NB4 (cell line): ENCODE measurements at regions not wholly inside any gene's neighbourhood (a gene's known extent, or its start where the extent isn't known, plus 50 kb on each side); places are given as distances from the start of the nearest gene placed in this dataset.

Source experiments
- DNase-seq: peaks from one replicate; pipeline ENCODE4 v3.0.0; 2010; ENCODE audit warnings: low read depth
- H3K4me3 ChIP-seq: one replicate; pipeline ENCODE4 v1.5.1; 2011; ENCODE audit warnings: mild to moderate bottlenecking, low read depth, low read length, moderate library complexity
- CTCF ChIP-seq: IDR thresholded peaks from one replicate; pipeline ENCODE4 v1.5.1; 2012; ENCODE audit warnings: low read depth, low read length
- MAX ChIP-seq: IDR thresholded peaks from 2 replicates; pipeline ENCODE4 v1.6.1; 2011; ENCODE audit warnings: low read depth, low read length
- MYC ChIP-seq: IDR thresholded peaks from 2 replicates; pipeline ENCODE4 v1.6.1; 2011; ENCODE audit warnings: low read depth, low read length
- POLR2A ChIP-seq: IDR thresholded peaks from 2 replicates; pipeline ENCODE4 v1.6.1; 2011; ENCODE audit warnings: mild to moderate bottlenecking; ENCODE audit not compliant: insufficient read length; ENCODE audit errors: extremely low read depth

- no peak overlapping the region for H3K4me3 ChIP-seq
- no peak for DNase-seq
- TF ChIP-seq MAX (no peak), CTCF (no peak), POLR2A (no peak), MYC (no peak)
Measured at GRCh38 chr12:97751704-97752103, 289.1 kb downstream of the RMST start.

GRCh38 chr12:97752129-97752528 lies 289.5 kb downstream of the RMST start:
- no peak for TF ChIP-seq MAX
- TF ChIP-seq MYC = no peak
- TF ChIP-seq POLR2A = no peak
- TF ChIP-seq CTCF = no peak
- H3K4me3 ChIP-seq = no peak overlapping the region
- DNase-seq = no peak

- no peak for DNase-seq
- no peak overlapping the region for H3K4me3 ChIP-seq
- TF ChIP-seq MAX (no peak), CTCF (no peak), MYC (no peak), POLR2A (no peak)
Measured at GRCh38 chr12:97753332-97753731, 290.7 kb downstream of the RMST start.

GRCh38 chr12:97754306-97754705 lies 291.7 kb downstream of the RMST start:
- DNase-seq = no peak
- H3K4me3 ChIP-seq = no peak overlapping the region
- no peak for TF ChIP-seq MYC
- TF ChIP-seq MAX = no peak
- no peak for TF ChIP-seq POLR2A
- no peak for TF ChIP-seq CTCF

GRCh38 chr12:97756066-97756666 lies 293.6 kb downstream of the RMST start:
- TF ChIP-seq MAX (no peak), POLR2A (no peak), MYC (no peak), CTCF (no peak)
- no peak for DNase-seq
- no peak overlapping the region for H3K4me3 ChIP-seq
